Smooth muscle cell (in vitro differentiated cells): ENCODE measurements at regions not wholly inside any gene's neighbourhood (a gene's known extent, or its start where the extent isn't known, plus 50 kb on each side); places are given as distances from the start of the nearest gene placed in this dataset.

Experiments used
- DNase-seq: peaks from one replicate; lab custom pipeline; 2025; ENCODE audit not compliant: unreplicated experiment; lab: John Stamatoyannopoulos, UW
- H2AFZ ChIP-seq: fragments of 200-600 bp; sonication (generic); 2 replicates; pipeline ENCODE4 v1.6.0; 2016; ENCODE audit warnings: antibody characterized with exemption, low read depth, mild to moderate bottlenecking
- H3F3A ChIP-seq: fragments of 200-600 bp; sonication (generic); 2 replicates; pipeline ENCODE4 v1.6.0; 2017; ENCODE audit warnings: antibody characterized with exemption, low read depth
- H3K27ac ChIP-seq: fragments of 200-600 bp; sonication (generic); 2 replicates; pipeline ENCODE4 v1.5.1; 2016; ENCODE audit warnings: low read depth, mild to moderate bottlenecking
- H3K27me3 ChIP-seq: fragments of 200-600 bp; sonication (generic); 2 replicates; pipeline ENCODE4 v1.6.1; 2016; ENCODE audit warnings: low read depth, mild to moderate bottlenecking
- H3K36me3 ChIP-seq: fragments of 200-600 bp; sonication (generic); 2 replicates; pipeline ENCODE4 v1.5.1; 2016; ENCODE audit warnings: low read depth
- H3K4me1 ChIP-seq: fragments of 200-600 bp; sonication (generic); 2 replicates; pipeline ENCODE4 v1.5.1; 2016; ENCODE audit warnings: low read depth
- H3K4me2 ChIP-seq: fragments of 200-600 bp; sonication (generic); 2 replicates; pipeline ENCODE4 v1.6.0; 2016; ENCODE audit warnings: mild to moderate bottlenecking
- H3K4me3 ChIP-seq: fragments of 200-600 bp; sonication (generic); 2 replicates; pipeline ENCODE4 v1.5.1; 2016; ENCODE audit warnings: mild to moderate bottlenecking
- H3K79me2 ChIP-seq: fragments of 200-600 bp; sonication (generic); 2 replicates; pipeline ENCODE4 v1.6.0; 2016; ENCODE audit warnings: low read depth, mild to moderate bottlenecking
- H3K9ac ChIP-seq: fragments of 200-600 bp; sonication (generic); 2 replicates; pipeline ENCODE4 v1.6.0; 2016; ENCODE audit warnings: low read depth
- H3K9me3 ChIP-seq: fragments of 200-600 bp; sonication (generic); replicated peaks from 2 replicates; pipeline ENCODE4 v1.5.1; 2016; ENCODE audit warnings: low read depth
- H4K20me1 ChIP-seq: fragments of 200-600 bp; sonication (generic); 2 replicates; pipeline ENCODE4 v1.6.0; 2016; ENCODE audit warnings: low read depth
- CTCF ChIP-seq: fragments of 200-600 bp; sonication (generic); IDR thresholded peaks from 2 replicates; pipeline ENCODE4 v1.5.1; 2017; ENCODE audit warnings: borderline replicate concordance, mild to moderate bottlenecking, antibody characterized with exemption; ENCODE audit not compliant: insufficient read depth, poor library complexity, severe bottlenecking
- WGBS: methylation state at CpG from one replicate; pipeline ENCODE4 v1.1.7; 2016; ENCODE audit warnings: low lambda C conversion rate; 5-methylcytosine and 5-hydroxymethylcytosine counted together

DNA sequence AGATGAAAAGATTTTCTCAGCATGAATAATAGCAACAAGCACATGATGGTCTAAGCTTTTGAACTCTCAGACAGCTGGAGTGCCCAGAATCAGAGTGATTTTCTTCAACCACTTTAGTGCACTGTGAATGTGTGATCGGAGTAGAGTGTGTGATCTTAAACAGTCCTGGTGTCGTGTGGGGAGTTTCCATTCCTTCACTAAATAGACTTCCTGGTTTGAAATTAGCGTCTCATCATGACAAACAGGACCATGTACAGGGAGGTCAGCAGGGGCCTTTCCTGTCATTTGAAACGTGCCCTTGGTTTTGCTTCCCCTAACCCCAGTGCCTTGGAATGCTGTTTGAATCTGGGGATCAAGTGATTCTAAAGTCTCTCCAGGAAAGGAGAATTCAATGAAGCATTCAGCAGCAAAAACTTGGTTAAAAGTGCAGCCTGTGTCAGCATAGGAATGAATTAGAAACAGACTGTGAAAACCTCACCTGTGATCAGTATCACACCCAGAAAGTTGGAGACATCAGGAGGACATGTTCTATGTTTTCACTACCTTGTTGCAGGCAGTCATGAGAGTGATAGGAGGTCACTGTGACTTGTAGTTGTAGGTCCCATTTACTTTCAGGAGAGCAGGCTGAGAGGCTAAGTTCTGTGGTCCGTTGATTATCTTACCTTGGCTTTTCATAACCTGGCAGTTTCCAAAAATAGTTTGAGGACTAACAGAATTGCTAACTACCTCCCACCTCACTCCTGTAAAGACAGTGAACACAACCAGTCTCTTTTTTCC, 400.3 kb downstream of the MTX2 start:
- H3K27ac ChIP-seq = peak overlapping the region; percentile 92
- no peaks in the 10 kb centered on the region for H3K79me2 ChIP-seq
- no peaks in the 10 kb centered on the region for H3K27me3 ChIP-seq
- H3K4me3 ChIP-seq = no peak overlapping the region
- DNase-seq = no peak
- no peaks in the 10 kb centered on the region for H3K36me3 ChIP-seq
- WGBS = 23% methylated on average over 5 of the region's 5 CpGs
- peaks cover 19% of the 10 kb centered on the region for H3F3A ChIP-seq
- H3K9me3 ChIP-seq = no peaks in the 10 kb centered on the region
- TF ChIP-seq CTCF = no peak
- H3K4me2 ChIP-seq = peak overlapping the region; percentile 80
- peak overlapping the region; percentile 80 for H2AFZ ChIP-seq
- H4K20me1 ChIP-seq = no peaks in the 10 kb centered on the region
- peak overlapping the region; percentile 72 for H3K9ac ChIP-seq
- H3K4me1 ChIP-seq = peaks cover 15% of the 10 kb centered on the region

DNA sequence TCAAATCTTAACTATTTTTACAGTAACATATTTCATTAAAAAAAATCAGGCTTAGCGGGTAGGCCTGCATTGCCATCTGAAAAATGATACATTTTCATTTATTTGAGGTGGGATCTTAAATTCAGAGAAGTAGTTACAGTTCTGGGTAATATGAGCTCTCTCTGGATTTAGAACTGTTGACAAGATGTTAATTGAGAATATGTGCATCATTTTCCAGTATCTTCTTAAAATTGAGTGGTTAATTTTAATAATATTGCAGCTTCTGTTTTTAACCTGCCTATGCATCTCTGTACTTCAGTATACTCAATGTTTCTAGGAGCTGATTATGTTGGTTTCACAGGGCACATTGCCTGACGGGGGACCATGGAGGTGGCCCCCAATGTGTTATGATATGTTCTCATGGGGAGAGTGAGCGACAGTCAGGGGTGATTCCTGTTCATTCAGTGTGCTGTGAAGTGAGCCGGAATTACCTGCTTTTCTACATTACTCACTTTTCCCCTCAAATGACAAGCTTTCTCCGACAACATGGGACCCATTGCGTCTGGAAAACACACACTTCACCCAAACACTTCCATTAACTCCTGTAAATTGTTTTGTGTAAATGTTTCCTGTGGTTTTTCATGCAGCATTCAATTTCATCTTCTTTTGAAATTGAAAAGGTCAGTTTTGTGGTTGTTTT, 406.2 kb downstream of the MTX2 start:
- Histone ChIP-seq H3K4me3 (no peak overlapping the region), H3K9ac (no peak overlapping the region), H3F3A (peaks cover 3% of the 10 kb centered on the region), H3K27me3 (no peaks in the 10 kb centered on the region), H3K4me1 (peaks cover 6% of the 10 kb centered on the region), H4K20me1 (no peaks in the 10 kb centered on the region), H3K4me2 (no peak overlapping the region), H3K36me3 (no peaks in the 10 kb centered on the region), H3K27ac (peak overlapping the region; percentile 57), H2AFZ (peak overlapping the region; percentile 50), H3K9me3 (no peaks in the 10 kb centered on the region), H3K79me2 (no peaks in the 10 kb centered on the region)
- 80% methylated on average over 6 of the region's 6 CpGs for WGBS
- TF ChIP-seq CTCF = no peak
- DNase-seq = no peak

GRCh38 chr2:176677746-176678265, 408.6 kb downstream of the MTX2 start:
- Histone ChIP-seq H3F3A (no peaks in the 10 kb centered on the region), H3K4me2 (no peak overlapping the region), H3K9me3 (no peaks in the 10 kb centered on the region), H3K36me3 (no peaks in the 10 kb centered on the region), H3K4me1 (peaks cover 4% of the 10 kb centered on the region), H4K20me1 (no peaks in the 10 kb centered on the region), H3K27me3 (no peaks in the 10 kb centered on the region), H2AFZ (no peak overlapping the region), H3K4me3 (no peak overlapping the region), H3K9ac (no peak overlapping the region), H3K79me2 (no peaks in the 10 kb centered on the region), H3K27ac (no peak overlapping the region)
- no peak for TF ChIP-seq CTCF
- 82% methylated on average over 2 of the region's 2 CpGs for WGBS
- no peak for DNase-seq
